ENCODE measurements at regions not wholly inside any gene's neighbourhood (a gene's known extent, or its start where the extent isn't known, plus 50 kb on each side); places are given as distances from the start of the nearest gene placed in this dataset.

GRCh38 chr15:61524545-61524944, 295.4 kb upstream of the RORA start:
- TF ChIP-seq NR1H2 (CRISPR knock-in tag; IDR thresholded peaks at IDR 0.05) (no peak), EP300 (IDR thresholded peaks at IDR 0.05; ENCODE audit: low read length) (no peak), ZBTB7A (IDR thresholded peaks at IDR 0.05; ENCODE audit: borderline replicate concordance, control insufficient read depth, low read depth, low read length) (no peak), STAG1 (CRISPR knock-in tag; IDR thresholded peaks at IDR 0.05; ENCODE audit: borderline replicate concordance) (no peak), HDAC3 (IDR thresholded peaks at IDR 0.05; ENCODE audit: borderline replicate concordance, partially characterized antibody) (no peak), RBM39 (optimal IDR thresholded peaks at IDR 0.05; ENCODE audit: low read depth, low read length) (no peak), MTA2 (IDR thresholded peaks at IDR 0.05; ENCODE audit: low read depth) (no peak), NKRF (IDR thresholded peaks at IDR 0.05; ENCODE audit: borderline replicate concordance) (no peak), ZBTB17 (CRISPR knock-in tag; IDR thresholded peaks at IDR 0.05) (no peak), ZNF76 (CRISPR knock-in tag; IDR thresholded peaks at IDR 0.05; ENCODE audit: borderline replicate concordance) (no peak), CTCF (IDR thresholded peaks at IDR 0.05 in 2 of 3, conservative IDR thresholded peaks at IDR 0.05 in 1 of 3; ENCODE audit: insufficient read depth in 2 of 3, low read depth in 1 of 3, low read length in 3 of 3) (no peak)
- TF ChIP-seq, protein P1, sequence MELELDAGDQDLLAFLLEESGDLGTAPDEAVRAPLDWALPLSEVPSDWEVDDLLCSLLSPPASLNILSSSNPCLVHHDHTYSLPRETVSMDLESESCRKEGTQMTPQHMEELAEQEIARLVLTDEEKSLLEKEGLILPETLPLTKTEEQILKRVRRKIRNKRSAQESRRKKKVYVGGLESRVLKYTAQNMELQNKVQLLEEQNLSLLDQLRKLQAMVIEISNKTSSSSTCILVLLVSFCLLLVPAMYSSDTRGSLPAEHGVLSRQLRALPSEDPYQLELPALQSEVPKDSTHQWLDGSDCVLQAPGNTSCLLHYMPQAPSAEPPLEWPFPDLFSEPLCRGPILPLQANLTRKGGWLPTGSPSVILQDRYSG (tag; conservative IDR thresholded peaks at IDR 0.05; ENCODE audit: low read depth), result no peak

Data from K562 (cell line).